ENCODE measurements at regions not wholly inside any gene's neighbourhood (a gene's known extent, or its start where the extent isn't known, plus 50 kb on each side); places are given as distances from the start of the nearest gene placed in this dataset.

DNA sequence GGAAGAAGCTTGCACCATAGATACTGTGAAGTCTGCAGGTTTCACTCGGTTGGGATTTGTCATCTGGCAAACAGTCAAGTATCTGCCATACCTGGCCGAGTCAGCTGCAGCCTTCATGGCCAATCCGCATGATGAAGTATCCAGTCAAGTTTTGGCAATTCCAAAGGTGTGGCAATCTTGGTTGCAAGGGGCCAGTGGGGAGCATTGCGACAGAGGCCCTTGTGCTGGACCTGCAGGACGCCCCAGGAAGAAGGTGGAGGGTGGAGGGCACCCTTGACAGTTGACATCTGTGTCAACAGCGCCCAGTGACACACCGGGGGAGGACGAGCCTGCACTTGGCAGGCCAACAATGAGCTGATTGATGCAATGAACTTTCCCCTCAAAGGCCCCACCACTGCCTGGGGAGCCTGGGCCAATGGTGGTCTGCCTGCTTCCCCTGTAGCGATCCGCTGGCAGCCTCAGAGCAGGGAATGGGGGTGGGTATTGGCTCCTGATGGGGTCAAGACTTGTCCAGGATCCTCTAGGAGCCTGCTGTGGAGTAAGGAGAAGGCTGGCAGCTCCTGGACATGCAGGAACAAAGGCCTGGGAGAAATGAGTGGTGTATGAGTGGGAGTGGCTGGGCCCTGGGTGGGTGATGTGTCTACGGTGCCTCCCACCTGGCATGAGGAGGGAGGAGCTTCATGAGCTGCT, 122.8 kb upstream of the PITX1 start (continued):
- TF ChIP-seq, protein P1, sequence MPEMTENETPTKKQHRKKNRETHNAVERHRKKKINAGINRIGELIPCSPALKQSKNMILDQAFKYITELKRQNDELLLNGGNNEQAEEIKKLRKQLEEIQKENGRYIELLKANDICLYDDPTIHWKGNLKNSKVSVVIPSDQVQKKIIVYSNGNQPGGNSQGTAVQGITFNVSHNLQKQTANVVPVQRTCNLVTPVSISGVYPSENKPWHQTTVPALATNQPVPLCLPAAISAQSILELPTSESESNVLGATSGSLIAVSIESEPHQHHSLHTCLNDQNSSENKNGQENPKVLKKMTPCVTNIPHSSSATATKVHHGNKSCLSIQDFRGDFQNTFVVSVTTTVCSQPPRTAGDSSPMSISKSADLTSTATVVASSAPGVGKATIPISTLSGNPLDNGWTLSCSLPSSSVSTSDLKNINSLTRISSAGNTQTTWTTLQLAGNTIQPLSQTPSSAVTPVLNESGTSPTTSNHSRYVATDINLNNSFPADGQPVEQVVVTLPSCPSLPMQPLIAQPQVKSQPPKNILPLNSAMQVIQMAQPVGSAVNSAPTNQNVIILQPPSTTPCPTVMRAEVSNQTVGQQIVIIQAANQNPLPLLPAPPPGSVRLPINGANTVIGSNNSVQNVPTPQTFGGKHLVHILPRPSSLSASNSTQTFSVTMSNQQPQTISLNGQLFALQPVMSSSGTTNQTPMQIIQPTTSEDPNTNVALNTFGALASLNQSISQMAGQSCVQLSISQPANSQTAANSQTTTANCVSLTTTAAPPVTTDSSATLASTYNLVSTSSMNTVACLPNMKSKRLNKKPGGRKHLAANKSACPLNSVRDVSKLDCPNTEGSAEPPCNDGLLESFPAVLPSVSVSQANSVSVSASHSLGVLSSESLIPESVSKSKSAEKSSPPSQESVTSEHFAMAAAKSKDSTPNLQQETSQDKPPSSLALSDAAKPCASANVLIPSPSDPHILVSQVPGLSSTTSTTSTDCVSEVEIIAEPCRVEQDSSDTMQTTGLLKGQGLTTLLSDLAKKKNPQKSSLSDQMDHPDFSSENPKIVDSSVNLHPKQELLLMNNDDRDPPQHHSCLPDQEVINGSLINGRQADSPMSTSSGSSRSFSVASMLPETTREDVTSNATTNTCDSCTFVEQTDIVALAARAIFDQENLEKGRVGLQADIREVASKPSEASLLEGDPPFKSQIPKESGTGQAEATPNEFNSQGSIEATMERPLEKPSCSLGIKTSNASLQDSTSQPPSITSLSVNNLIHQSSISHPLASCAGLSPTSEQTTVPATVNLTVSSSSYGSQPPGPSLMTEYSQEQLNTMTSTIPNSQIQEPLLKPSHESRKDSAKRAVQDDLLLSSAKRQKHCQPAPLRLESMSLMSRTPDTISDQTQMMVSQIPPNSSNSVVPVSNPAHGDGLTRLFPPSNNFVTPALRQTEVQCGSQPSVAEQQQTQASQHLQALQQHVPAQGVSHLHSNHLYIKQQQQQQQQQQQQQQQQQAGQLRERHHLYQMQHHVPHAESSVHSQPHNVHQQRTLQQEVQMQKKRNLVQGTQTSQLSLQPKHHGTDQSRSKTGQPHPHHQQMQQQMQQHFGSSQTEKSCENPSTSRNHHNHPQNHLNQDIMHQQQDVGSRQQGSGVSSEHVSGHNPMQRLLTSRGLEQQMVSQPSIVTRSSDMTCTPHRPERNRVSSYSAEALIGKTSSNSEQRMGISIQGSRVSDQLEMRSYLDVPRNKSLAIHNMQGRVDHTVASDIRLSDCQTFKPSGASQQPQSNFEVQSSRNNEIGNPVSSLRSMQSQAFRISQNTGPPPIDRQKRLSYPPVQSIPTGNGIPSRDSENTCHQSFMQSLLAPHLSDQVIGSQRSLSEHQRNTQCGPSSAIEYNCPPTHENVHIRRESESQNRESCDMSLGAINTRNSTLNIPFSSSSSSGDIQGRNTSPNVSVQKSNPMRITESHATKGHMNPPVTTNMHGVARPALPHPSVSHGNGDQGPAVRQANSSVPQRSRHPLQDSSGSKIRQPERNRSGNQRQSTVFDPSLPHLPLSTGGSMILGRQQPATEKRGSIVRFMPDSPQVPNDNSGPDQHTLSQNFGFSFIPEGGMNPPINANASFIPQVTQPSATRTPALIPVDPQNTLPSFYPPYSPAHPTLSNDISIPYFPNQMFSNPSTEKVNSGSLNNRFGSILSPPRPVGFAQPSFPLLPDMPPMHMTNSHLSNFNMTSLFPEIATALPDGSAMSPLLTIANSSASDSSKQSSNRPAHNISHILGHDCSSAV (CRISPR knock-in tag; IDR thresholded peaks at IDR 0.05; ENCODE audit: borderline replicate concordance): no peak
- TF ChIP-seq, protein P2, sequence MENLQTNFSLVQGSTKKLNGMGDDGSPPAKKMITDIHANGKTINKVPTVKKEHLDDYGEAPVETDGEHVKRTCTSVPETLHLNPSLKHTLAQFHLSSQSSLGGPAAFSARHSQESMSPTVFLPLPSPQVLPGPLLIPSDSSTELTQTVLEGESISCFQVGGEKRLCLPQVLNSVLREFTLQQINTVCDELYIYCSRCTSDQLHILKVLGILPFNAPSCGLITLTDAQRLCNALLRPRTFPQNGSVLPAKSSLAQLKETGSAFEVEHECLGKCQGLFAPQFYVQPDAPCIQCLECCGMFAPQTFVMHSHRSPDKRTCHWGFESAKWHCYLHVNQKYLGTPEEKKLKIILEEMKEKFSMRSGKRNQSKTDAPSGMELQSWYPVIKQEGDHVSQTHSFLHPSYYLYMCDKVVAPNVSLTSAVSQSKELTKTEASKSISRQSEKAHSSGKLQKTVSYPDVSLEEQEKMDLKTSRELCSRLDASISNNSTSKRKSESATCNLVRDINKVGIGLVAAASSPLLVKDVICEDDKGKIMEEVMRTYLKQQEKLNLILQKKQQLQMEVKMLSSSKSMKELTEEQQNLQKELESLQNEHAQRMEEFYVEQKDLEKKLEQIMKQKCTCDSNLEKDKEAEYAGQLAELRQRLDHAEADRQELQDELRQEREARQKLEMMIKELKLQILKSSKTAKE (CRISPR knock-in tag; IDR thresholded peaks at IDR 0.05; ENCODE audit: borderline replicate concordance): peak; percentile 90
- TF ChIP-seq ZNF616 (CRISPR knock-in tag; IDR thresholded peaks at IDR 0.05; ENCODE audit: low read depth): no peak
- peak; percentile 81 for TF ChIP-seq PBX2 (CRISPR knock-in tag; IDR thresholded peaks at IDR 0.05)
- TF ChIP-seq MLX (CRISPR knock-in tag; IDR thresholded peaks at IDR 0.05): peak; percentile 81
- TF ChIP-seq PAWR (CRISPR knock-in tag; IDR thresholded peaks at IDR 0.05; ENCODE audit: borderline replicate concordance): no peak
- TF ChIP-seq MIXL1 (CRISPR knock-in tag; IDR thresholded peaks at IDR 0.05): 0 out of 2 replicates have a peak, but pooled peaks have one; percentile 52
- no peak for TF ChIP-seq ZNF432 (CRISPR knock-in tag; IDR thresholded peaks at IDR 0.05; ENCODE audit: borderline replicate concordance)
- TF ChIP-seq MEF2D (CRISPR knock-in tag; IDR thresholded peaks at IDR 0.05): peak; percentile 78
- TF ChIP-seq ZNF335 (CRISPR knock-in tag; IDR thresholded peaks at IDR 0.05): no peak
- peak; percentile 70; the same call in 1 of the 2 replicates for TF ChIP-seq LCORL (IDR thresholded peaks at IDR 0.05)
- peak; percentile 100 for TF ChIP-seq LCORL (CRISPR knock-in tag; IDR thresholded peaks at IDR 0.05)
- peak; percentile 75 for TF ChIP-seq YY1 (IDR thresholded peaks at IDR 0.05; ENCODE audit: insufficient read depth, insufficient replicate concordance, low read depth, low read length)
- TF ChIP-seq PHF8 (CRISPR knock-in tag; IDR thresholded peaks at IDR 0.05): peak; percentile 66
- TF ChIP-seq TEF (CRISPR knock-in tag; IDR thresholded peaks at IDR 0.05): no peak
- TF ChIP-seq RBM39 (IDR thresholded peaks at IDR 0.05; ENCODE audit: low read depth, low read length, poor library complexity, severe bottlenecking): no peak
- TF ChIP-seq ZNF615 (CRISPR knock-in tag; IDR thresholded peaks at IDR 0.05; ENCODE audit: borderline replicate concordance): no peak

Data from HepG2 (cell line).